ENCODE measurements at regions not wholly inside any gene's neighbourhood (a gene's known extent, or its start where the extent isn't known, plus 50 kb on each side); places are given as distances from the start of the nearest gene placed in this dataset.

GRCh38 chr22:27267145-27267544 lies 534.4 kb downstream of the MN1 start:
- DNase-seq: no peak

GRCh38 chr22:27269751-27270543 lies 531.6 kb downstream of the MN1 start:
- DNase-seq: no peak

GRCh38 chr22:27270818-27271510 lies 530.6 kb downstream of the MN1 start:
- no peak for DNase-seq

GRCh38 chr22:27273436-27273835 lies 528.1 kb downstream of the MN1 start:
- no peak for DNase-seq

GRCh38 chr22:27273853-27274252 lies 527.7 kb downstream of the MN1 start:
- no peak for DNase-seq

- no peak for DNase-seq
Measured at GRCh38 chr22:27274770-27275449, 526.6 kb downstream of the MN1 start.

- DNase-seq: no peak
Measured at GRCh38 chr22:27278946-27279345, 522.6 kb downstream of the MN1 start.

GRCh38 chr22:27283240-27283639 lies 518.3 kb downstream of the MN1 start:
- no peak for DNase-seq

- no peak for DNase-seq
Measured at GRCh38 chr22:27283714-27284113, 517.8 kb downstream of the MN1 start.

GRCh38 chr22:27284324-27284723 lies 517.2 kb downstream of the MN1 start:
- DNase-seq: no peak

GRCh38 chr22:27286711-27287110 lies 514.8 kb downstream of the MN1 start:
- DNase-seq: no peak

- no peak for DNase-seq
Measured at GRCh38 chr22:27292542-27293299, 508.8 kb downstream of the MN1 start.

GRCh38 chr22:27293721-27294445 lies 507.7 kb downstream of the MN1 start:
- no peak for DNase-seq

GRCh38 chr22:27295040-27295439 lies 506.5 kb downstream of the MN1 start:
- DNase-seq: no peak

GRCh38 chr22:27295605-27296004 lies 506.0 kb downstream of the MN1 start:
- no peak for DNase-seq

GRCh38 chr22:27296091-27296675 lies 505.4 kb downstream of the MN1 start:
- DNase-seq: no peak

- no peak for DNase-seq
Measured at GRCh38 chr22:27297125-27297524, 504.4 kb downstream of the MN1 start.

- DNase-seq: no peak
Measured at GRCh38 chr22:27298332-27298731, 503.2 kb downstream of the MN1 start.

GRCh38 chr22:27298742-27299141 lies 502.8 kb downstream of the MN1 start:
- DNase-seq: no peak

GRCh38 chr22:27299181-27300085 lies 502.1 kb downstream of the MN1 start:
- DNase-seq: no peak
